MCF 10A (cell line): ENCODE measurements at regions not wholly inside any gene's neighbourhood (a gene's known extent, or its start where the extent isn't known, plus 50 kb on each side); places are given as distances from the start of the nearest gene placed in this dataset.

Experiments used
- BruUV-seq: library from RNA; stranded (reverse); fragments of 400-500 nt; replicated peaks from 2 replicates; lab custom pipeline; 2021; lab: Mats Ljungman, UMichigan
- CTCF ChIA-PET: fragments of 300-600 bp; sonication (Branson Sonifier 250); formaldehyde crosslinking; extraction: SDS; loops from one replicate; lab custom pipeline; 2021; ENCODE audit warnings: antibody characterized with exemption, inconsistent platforms; lab: Yijun Ruan, JAX
- POLR2A ChIA-PET: fragments of 300-600, 350-650 bp; sonication (Branson Sonifier 250); formaldehyde crosslinking; extraction: SDS; loops from one replicate; lab custom pipeline; 2020; ENCODE audit warnings: antibody characterized with exemption, inconsistent platforms; lab: Yijun Ruan, JAX
- DNase-seq: peaks from one replicate; pipeline ENCODE4 v3.0.0-alpha.2; 2018; ENCODE audit not compliant: unreplicated experiment
- H3K27ac Mint-ChIP-seq: one replicate; pipeline ENCODE4 v1.8.0; 2022; ENCODE audit warnings: mild to moderate bottlenecking, low read depth, mixed read lengths; ENCODE audit not compliant: unreplicated experiment
- H3K27me3 Mint-ChIP-seq: one replicate; pipeline ENCODE4 v1.8.0; 2022; ENCODE audit warnings: mixed read lengths; ENCODE audit not compliant: insufficient read depth, unreplicated experiment
- H3K36me3 Mint-ChIP-seq: one replicate; pipeline ENCODE4 v1.8.0; 2022; ENCODE audit warnings: mild to moderate bottlenecking, moderate library complexity, mixed read lengths; ENCODE audit not compliant: insufficient read depth, unreplicated experiment
- H3K4me1 Mint-ChIP-seq: one replicate; pipeline ENCODE4 v1.8.0; 2022; ENCODE audit warnings: mixed read lengths; ENCODE audit not compliant: insufficient read depth, unreplicated experiment
- H3K4me3 Mint-ChIP-seq: one replicate; pipeline ENCODE4 v1.8.0; 2022; ENCODE audit warnings: mild to moderate bottlenecking, moderate library complexity, mixed read lengths; ENCODE audit not compliant: unreplicated experiment
- H3K9me3 Mint-ChIP-seq: one replicate; pipeline ENCODE4 v1.8.0; 2022; ENCODE audit warnings: mixed read lengths; ENCODE audit not compliant: unreplicated experiment
- CTCF ChIP-seq: fragments of 200-600 bp; IDR thresholded peaks from one replicate; pipeline ENCODE4 v1.8.0; 2022; ENCODE audit warnings: antibody characterized with exemption, mild to moderate bottlenecking; ENCODE audit not compliant: unreplicated experiment
- intact Hi-C: fragments of 100-400 bp; cut with micrococcal nuclease; formaldehyde crosslinking; loops from 2 replicates; pipeline ENCODE4 v1.14.1; 2022

GRCh38 chr11:13062115-13062514, 53.0 kb downstream of the RASSF10 start:
- H3K27ac Mint-ChIP-seq = no peak overlapping the region
- H3K36me3 Mint-ChIP-seq = no peaks in the 10 kb centered on the region
- no peaks in the 10 kb centered on the region for H3K27me3 Mint-ChIP-seq
- BruUV-seq = no TSS peak
- intact Hi-C loops = no loop called here
- peaks cover 13% of the 10 kb centered on the region for H3K9me3 Mint-ChIP-seq
- CTCF ChIA-PET = interaction anchor here (0.7 kb wide), 1 partner anchor 90 kb away, joined by 3 read pairs; no protein-coding TSS in a partner anchor
- TF ChIP-seq CTCF = no peak
- no peak overlapping the region for H3K4me3 Mint-ChIP-seq
- DNase-seq = no peak
- H3K4me1 Mint-ChIP-seq = peaks cover 12% of the 10 kb centered on the region
- POLR2A ChIA-PET = no interaction called here

GRCh38 chr11:13064593-13064992, 55.5 kb downstream of the RASSF10 start:
- ChIA-PET CTCF (interaction anchor here (0.8 kb wide), 1 partner anchor 78 kb away, joined by 3 read pairs; no protein-coding TSS in a partner anchor), POLR2A (interaction anchor here (0.7 kb wide), 1 partner anchor 36 kb away, joined by 3 read pairs; no protein-coding TSS in a partner anchor)
- H3K4me1 Mint-ChIP-seq = peaks cover 12% of the 10 kb centered on the region
- BruUV-seq = no TSS peak
- H3K27ac Mint-ChIP-seq = no peak overlapping the region
- peaks cover 13% of the 10 kb centered on the region for H3K9me3 Mint-ChIP-seq
- no peaks in the 10 kb centered on the region for H3K27me3 Mint-ChIP-seq
- no peak for TF ChIP-seq CTCF
- intact Hi-C loops = no loop called here
- no peaks in the 10 kb centered on the region for H3K36me3 Mint-ChIP-seq
- no peak overlapping the region for H3K4me3 Mint-ChIP-seq
- DNase-seq = no peak

GRCh38 chr11:13065200-13065787, 56.2 kb downstream of the RASSF10 start:
- no TSS peak for BruUV-seq
- H3K27me3 Mint-ChIP-seq = no peaks in the 10 kb centered on the region
- H3K9me3 Mint-ChIP-seq = peaks cover 13% of the 10 kb centered on the region
- DNase-seq = no peak
- no peak overlapping the region for H3K27ac Mint-ChIP-seq
- TF ChIP-seq CTCF = no peak
- intact Hi-C loops = no loop called here
- H3K4me3 Mint-ChIP-seq = no peak overlapping the region
- H3K4me1 Mint-ChIP-seq = peaks cover 12% of the 10 kb centered on the region
- H3K36me3 Mint-ChIP-seq = no peaks in the 10 kb centered on the region
- ChIA-PET CTCF (no interaction called here), POLR2A (interaction anchor here (0.7 kb wide), 1 partner anchor 37 kb away, joined by 3 read pairs; no protein-coding TSS in a partner anchor)

GRCh38 chr11:13068211-13068610, 59.1 kb downstream of the RASSF10 start:
- DNase-seq = no peak
- POLR2A ChIA-PET = no interaction called here
- intact Hi-C loops = no loop called here
- H3K27ac Mint-ChIP-seq = no peak overlapping the region
- no TSS peak for BruUV-seq
- H3K27me3 Mint-ChIP-seq = no peaks in the 10 kb centered on the region
- CTCF ChIA-PET = interaction anchor here (0.8 kb wide), 1 partner anchor 102 kb away, joined by 3 read pairs; no protein-coding TSS in a partner anchor
- no peaks in the 10 kb centered on the region for H3K36me3 Mint-ChIP-seq
- peaks cover 9% of the 10 kb centered on the region for H3K4me1 Mint-ChIP-seq
- TF ChIP-seq CTCF = no peak
- H3K4me3 Mint-ChIP-seq = no peak overlapping the region
- H3K9me3 Mint-ChIP-seq = peaks cover 6% of the 10 kb centered on the region
